Loucy (cell line): ENCODE measurements at regions not wholly inside any gene's neighbourhood (a gene's known extent, or its start where the extent isn't known, plus 50 kb on each side); places are given as distances from the start of the nearest gene placed in this dataset.

ENCODE experiments used
- H2AFZ ChIP-seq: fragments of 200-600 bp; sonication (generic); 2 replicates; pipeline ENCODE4 v1.6.0; 2016; ENCODE audit warnings: antibody characterized with exemption, mild to moderate bottlenecking, low read length, moderate library complexity
- H3F3A ChIP-seq: fragments of 200-600 bp; 2 replicates; pipeline ENCODE4 v1.6.0; 2016; ENCODE audit warnings: antibody characterized with exemption, low read depth, mild to moderate bottlenecking
- H3K27me3 ChIP-seq: fragments of 200-600 bp; sonication (generic); 2 replicates; pipeline ENCODE4 v1.6.1; 2014; ENCODE audit warnings: low read length, mild to moderate bottlenecking; ENCODE audit not compliant: insufficient read depth, poor library complexity, severe bottlenecking
- H3K36me3 ChIP-seq: fragments of 200-600 bp; sonication (generic); 2 replicates; pipeline ENCODE4 v1.6.1; 2016; ENCODE audit warnings: low read length; ENCODE audit not compliant: insufficient read depth
- H3K4me1 ChIP-seq: fragments of 200-600 bp; sonication (generic); 2 replicates; pipeline ENCODE4 v1.5.1; 2014; ENCODE audit warnings: low read length, mild to moderate bottlenecking; ENCODE audit not compliant: insufficient read depth, poor library complexity, severe bottlenecking
- H3K4me2 ChIP-seq: fragments of 200-600 bp; sonication (generic); 2 replicates; pipeline ENCODE4 v1.6.0; 2014; ENCODE audit warnings: antibody characterized with exemption, low read length, low read depth, mild to moderate bottlenecking; ENCODE audit not compliant: poor library complexity, severe bottlenecking
- H3K4me3 ChIP-seq: fragments of 200-600 bp; sonication (generic); 2 replicates; pipeline ENCODE4 v1.5.1; 2014; ENCODE audit warnings: low read length, mild to moderate bottlenecking, mixed read lengths; ENCODE audit not compliant: poor library complexity, severe bottlenecking
- H3K79me2 ChIP-seq: fragments of 200-600 bp; sonication (generic); 2 replicates; pipeline ENCODE4 v1.6.1; 2014; ENCODE audit warnings: low read length; ENCODE audit not compliant: insufficient read depth
- H3K9ac ChIP-seq: fragments of 200-600 bp; sonication (generic); 2 replicates; pipeline ENCODE4 v1.6.0; 2014; ENCODE audit warnings: mild to moderate bottlenecking, low read depth, low read length, moderate library complexity; ENCODE audit not compliant: poor library complexity, severe bottlenecking
- H3K9me2 ChIP-seq: fragments of 200-600 bp; sonication (generic); replicated peaks from 2 replicates; pipeline ENCODE4 v1.6.1; 2016; ENCODE audit warnings: low read depth, low read length, mixed read lengths
- H3K9me3 ChIP-seq: fragments of 200-600 bp; sonication (generic); 2 replicates; pipeline ENCODE4 v1.6.1; 2014; ENCODE audit warnings: mild to moderate bottlenecking, antibody characterized with exemption, low read length, low read depth; ENCODE audit not compliant: insufficient read depth
- H4K20me1 ChIP-seq: fragments of 200-600 bp; sonication (generic); 2 replicates; pipeline ENCODE4 v1.6.0; 2014; ENCODE audit warnings: antibody characterized with exemption, low read length, mild to moderate bottlenecking; ENCODE audit not compliant: insufficient read depth, poor library complexity, severe bottlenecking
- CTCF ChIP-seq: fragments of 200-600 bp; sonication (generic); conservative IDR thresholded peaks from 2 replicates; pipeline ENCODE4 v1.5.1; 2014; ENCODE audit warnings: mild to moderate bottlenecking, antibody characterized with exemption, low read length
- EZH2phosphoT487 ChIP-seq: fragments of 200-600 bp; IDR thresholded peaks from 2 replicates; pipeline ENCODE4 v1.6.1; 2018; ENCODE audit warnings: antibody characterized with exemption, mild to moderate bottlenecking, moderate library complexity, borderline replicate concordance

DNA sequence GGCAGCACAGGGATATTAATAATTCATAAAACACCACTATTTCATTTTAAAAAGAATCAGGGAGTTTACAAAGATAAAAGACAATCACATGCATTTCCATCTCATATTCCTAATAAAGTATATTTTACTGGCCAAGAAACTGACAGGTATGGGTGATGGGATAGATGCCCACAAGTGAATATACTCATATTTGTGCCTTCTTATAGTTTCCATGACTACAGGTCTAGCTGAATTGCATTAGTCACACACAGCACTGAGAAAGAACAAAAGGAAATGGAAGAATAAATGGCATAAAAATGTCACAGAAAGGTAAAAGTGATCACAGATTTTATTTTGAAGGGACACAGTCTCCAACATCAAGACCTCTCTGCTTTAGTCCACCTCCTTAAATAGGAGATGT, 193.5 kb downstream of the PLK2 start:
- Histone ChIP-seq H3K27me3 (no peaks in the 10 kb centered on the region), H3K9ac (no peak overlapping the region), H3K36me3 (no peaks in the 10 kb centered on the region), H2AFZ (no peak overlapping the region), H3K79me2 (no peaks in the 10 kb centered on the region), H3K9me2 (no peaks in the 10 kb centered on the region), H3K9me3 (no peaks in the 10 kb centered on the region), H3K4me3 (no peak overlapping the region), H3K4me1 (no peaks in the 10 kb centered on the region), H3F3A (no peaks in the 10 kb centered on the region), H3K4me2 (no peak overlapping the region), H4K20me1 (no peaks in the 10 kb centered on the region)
- TF ChIP-seq EZH2phosphoT487 (no peak), CTCF (no peak)

GRCh38 chr5:58265246-58265930, 194.5 kb downstream of the PLK2 start:
- Histone ChIP-seq H3K4me2 (no peak overlapping the region), H3K9me3 (no peaks in the 10 kb centered on the region), H3K9me2 (no peaks in the 10 kb centered on the region), H3K9ac (no peak overlapping the region), H3K27me3 (no peaks in the 10 kb centered on the region), H3K79me2 (no peaks in the 10 kb centered on the region), H2AFZ (no peak overlapping the region), H3K4me1 (no peaks in the 10 kb centered on the region), H4K20me1 (no peaks in the 10 kb centered on the region), H3F3A (no peaks in the 10 kb centered on the region), H3K4me3 (no peak overlapping the region), H3K36me3 (no peaks in the 10 kb centered on the region)
- TF ChIP-seq CTCF (no peak), EZH2phosphoT487 (no peak)

DNA sequence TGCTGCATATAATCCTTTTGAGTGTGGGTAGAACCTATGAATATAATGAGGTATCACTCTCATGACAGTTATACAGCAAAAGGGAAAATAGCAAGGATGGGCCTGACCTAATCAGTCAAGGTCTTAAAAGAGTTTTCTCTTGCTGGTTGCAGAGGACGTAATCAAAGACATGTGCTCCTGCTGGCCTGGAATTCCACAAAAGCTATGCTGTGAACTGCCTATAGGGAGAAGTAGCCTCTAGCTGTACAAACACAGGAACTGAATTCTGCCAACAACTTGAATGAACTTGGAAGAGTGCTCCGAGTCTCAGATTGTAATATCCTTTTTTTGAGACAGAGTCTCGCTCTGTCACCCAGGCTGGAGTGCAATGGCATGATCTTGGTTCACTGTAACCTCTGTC, 195.6 kb downstream of the PLK2 start:
- H4K20me1 ChIP-seq, result no peaks in the 10 kb centered on the region
- H3F3A ChIP-seq, result no peaks in the 10 kb centered on the region
- H2AFZ ChIP-seq, result no peak overlapping the region
- no peaks in the 10 kb centered on the region for H3K9me2 ChIP-seq
- H3K9ac ChIP-seq, result no peak overlapping the region
- H3K4me2 ChIP-seq, result no peak overlapping the region
- H3K36me3 ChIP-seq, result no peaks in the 10 kb centered on the region
- no peaks in the 10 kb centered on the region for H3K27me3 ChIP-seq
- TF ChIP-seq EZH2phosphoT487, result no peak
- TF ChIP-seq CTCF, result no peak
- H3K4me3 ChIP-seq, result no peak overlapping the region
- no peaks in the 10 kb centered on the region for H3K4me1 ChIP-seq
- H3K79me2 ChIP-seq, result no peaks in the 10 kb centered on the region
- no peaks in the 10 kb centered on the region for H3K9me3 ChIP-seq
